Cardiac fibroblast (primary cell): ENCODE measurements at regions not wholly inside any gene's neighbourhood (a gene's known extent, or its start where the extent isn't known, plus 50 kb on each side); places are given as distances from the start of the nearest gene placed in this dataset.

Source experiments
- DNase-seq, 2 donors: peaks; one replicate each; pipeline versions ENCODE4 v3.0.0 to v3.0.0-alpha.2; 2010; ENCODE audit warnings: low read depth in 2 of 2
- H3K4me3 ChIP-seq, 2 donors: replicated peaks in 1 of 2; 1 replicate in 1 of 2; 2 replicates in 1 of 2; pipeline ENCODE4 v1.5.1; 2011; ENCODE audit warnings: low read depth in 2 of 2, low read length in 2 of 2, mild to moderate bottlenecking in 2 of 2, moderate library complexity in 1 of 2
- CTCF ChIP-seq: IDR thresholded peaks from one replicate; pipeline ENCODE4 v1.5.1; 2011; ENCODE audit warnings: low read depth, mild to moderate bottlenecking, low read length, inconsistent platforms

GRCh38 chr18:7490104-7490503 lies 77.0 kb upstream of the PTPRM start:
- no peak for DNase-seq
- no peak for TF ChIP-seq CTCF
- H3K4me3 ChIP-seq: no peak overlapping the region

- no peak for TF ChIP-seq CTCF
Observed at GRCh38 chr18:7492385-7492784, 74.7 kb upstream of the PTPRM start.

GRCh38 chr18:7497081-7497480 lies 70.0 kb upstream of the PTPRM start:
- no peak overlapping the region for H3K4me3 ChIP-seq
- no peak for TF ChIP-seq CTCF
- DNase-seq: no peak

More at GRCh38 chr18:7492385-7492784, 74.7 kb upstream of the PTPRM start:
- H3K4me3 ChIP-seq: no peak overlapping the region
- no peak for DNase-seq

- TF ChIP-seq CTCF: no peak
- no peak for DNase-seq
Observed at GRCh38 chr18:7511106-7511505, 56.0 kb upstream of the PTPRM start.

GRCh38 chr18:7512348-7512747 lies 54.8 kb upstream of the PTPRM start:
- no peak overlapping the region for H3K4me3 ChIP-seq
- no peak for TF ChIP-seq CTCF
- peak in 1 of 2 donors; percentile 3 for DNase-seq

More at GRCh38 chr18:7511106-7511505, 56.0 kb upstream of the PTPRM start:
- no peak overlapping the region for H3K4me3 ChIP-seq

GRCh38 chr18:7512990-7513389 lies 54.1 kb upstream of the PTPRM start:
- no peak for DNase-seq
- H3K4me3 ChIP-seq: no peak overlapping the region
- TF ChIP-seq CTCF: no peak

GRCh38 chr18:7514796-7515440 lies 52.2 kb upstream of the PTPRM start:
- TF ChIP-seq CTCF: no peak
- peak in 1 of 2 donors; percentile 10 for DNase-seq
- no peak overlapping the region for H3K4me3 ChIP-seq
